HEK293 (cell line): ENCODE measurements at regions not wholly inside any gene's neighbourhood (a gene's known extent, or its start where the extent isn't known, plus 50 kb on each side); places are given as distances from the start of the nearest gene placed in this dataset.

Experiments
- ATF2 ChIP-seq: fragments of 450-650 bp; formaldehyde crosslinking; IDR thresholded peaks from 2 replicates; pipeline ENCODE4 v1.5.1; 2016; ENCODE audit warnings: missing biosample characterization, missing genetic modification characterization, low read depth
- FEZF1 ChIP-seq: fragments of 450-650 bp; formaldehyde crosslinking; IDR thresholded peaks from 2 replicates; pipeline ENCODE4 v1.5.1; 2016; ENCODE audit warnings: missing biosample characterization, missing genetic modification characterization
- GLIS1 ChIP-seq: fragments of 450-650 bp; formaldehyde crosslinking; IDR thresholded peaks from 2 replicates; pipeline ENCODE4 v1.5.1; 2016; ENCODE audit warnings: missing biosample characterization, missing genetic modification characterization
- REST ChIP-seq: fragments of 450-650 bp; formaldehyde crosslinking; IDR thresholded peaks from 2 replicates; pipeline ENCODE4 v1.5.1; 2016; ENCODE audit warnings: missing biosample characterization, missing genetic modification characterization
- ZNF133 ChIP-seq: fragments of 450-650 bp; formaldehyde crosslinking; IDR thresholded peaks from 2 replicates; pipeline ENCODE4 v1.5.1; 2016; ENCODE audit warnings: missing biosample characterization, missing genetic modification characterization
- ZNF18 ChIP-seq: fragments of 450-650 bp; formaldehyde crosslinking; IDR thresholded peaks from 2 replicates; pipeline ENCODE4 v1.5.1; 2016; ENCODE audit warnings: missing biosample characterization, missing genetic modification characterization
- ZNF580 ChIP-seq: fragments of 450-650 bp; formaldehyde crosslinking; IDR thresholded peaks from 2 replicates; pipeline ENCODE4 v1.5.1; 2016; ENCODE audit warnings: missing biosample characterization, missing genetic modification characterization
- ZNF670 ChIP-seq: fragments of 450-650 bp; formaldehyde crosslinking; IDR thresholded peaks from 2 replicates; pipeline ENCODE4 v1.5.1; 2016; ENCODE audit warnings: missing biosample characterization, missing genetic modification characterization, low read depth
- ZNF830 ChIP-seq: fragments of 450-650 bp; IDR thresholded peaks from 2 replicates; pipeline ENCODE4 v1.5.0; 2018; ENCODE audit warnings: missing biosample characterization, missing genetic modification characterization, low read depth, mild to moderate bottlenecking, moderate library complexity

- TF ChIP-seq ZNF18 (tag by site-specific recombination) (no peak), ZNF670 (tag by site-specific recombination) (no peak), FEZF1 (tag by site-specific recombination) (no peak), ATF2 (tag by site-specific recombination) (no peak), GLIS1 (tag by site-specific recombination) (no peak), ZNF830 (tag by site-specific recombination) (no peak), REST (tag by site-specific recombination) (no peak), ZNF580 (tag by site-specific recombination) (no peak), ZNF133 (tag by site-specific recombination) (no peak)
Measured at GRCh38 chr12:38113991-38114390, 202.6 kb upstream of the ALG10B start.
